GM21381 (cell line): ENCODE measurements at regions not wholly inside any gene's neighbourhood (a gene's known extent, or its start where the extent isn't known, plus 50 kb on each side); places are given as distances from the start of the nearest gene placed in this dataset.
A peak's percentile ranks its signal among the peaks of the same experiment; 100 is the strongest.
"Not testable (repeated sequence)": the region's sequence is repeated elsewhere in the genome, so short reads cannot be mapped to it uniquely, and the experiment has no call there.

Source experiments
- ATAC-seq: cut with Tn5 transposase; IDR thresholded peaks from one replicate; pipeline ENCODE4 v1.9.1; 2021; ENCODE audit warnings: mild to moderate bottlenecking, moderate library complexity; ENCODE audit not compliant: unreplicated experiment

- ATAC-seq = no peak
Measured at GRCh38 chr5:116959843-116960242, 385.2 kb upstream of the SEMA6A start.

- no peak for ATAC-seq
Measured at GRCh38 chr5:116953251-116953930, 378.8 kb upstream of the SEMA6A start.

GRCh38 chr5:116951219-116951618 is 376.6 kb upstream of the SEMA6A start:
- ATAC-seq = no peak

GRCh38 chr5:116947691-116948528 is 373.3 kb upstream of the SEMA6A start:
- peak; percentile 99 for ATAC-seq

- ATAC-seq = not testable (repeated sequence)
Measured at GRCh38 chr5:116945613-116946382, 371.2 kb upstream of the SEMA6A start.

- no peak for ATAC-seq
Measured at GRCh38 chr5:116944183-116944582, 369.6 kb upstream of the SEMA6A start.

GRCh38 chr5:116942622-116943021 is 368.0 kb upstream of the SEMA6A start:
- ATAC-seq = no peak

GRCh38 chr5:116939641-116940040 is 365.0 kb upstream of the SEMA6A start:
- no peak for ATAC-seq

- no peak for ATAC-seq
Measured at GRCh38 chr5:116938488-116938887, 363.9 kb upstream of the SEMA6A start.

GRCh38 chr5:116935561-116936162 is 361.0 kb upstream of the SEMA6A start:
- no peak for ATAC-seq

GRCh38 chr5:116930616-116931015 is 356.0 kb upstream of the SEMA6A start:
- ATAC-seq = no peak

- ATAC-seq = no peak
Measured at GRCh38 chr5:116923344-116923743, 348.7 kb upstream of the SEMA6A start.

- ATAC-seq = peak; percentile 85
Measured at GRCh38 chr5:116922532-116922931, 347.9 kb upstream of the SEMA6A start.

GRCh38 chr5:116914869-116915504 is 340.4 kb upstream of the SEMA6A start:
- ATAC-seq = no peak

- no peak for ATAC-seq
Measured at GRCh38 chr5:116912221-116912620, 337.6 kb upstream of the SEMA6A start.

GRCh38 chr5:116911074-116911473 is 336.5 kb upstream of the SEMA6A start:
- ATAC-seq = no peak

GRCh38 chr5:116908537-116908936 is 333.9 kb upstream of the SEMA6A start:
- peak; percentile 67 for ATAC-seq

- ATAC-seq = no peak
Measured at GRCh38 chr5:116905885-116906284, 331.3 kb upstream of the SEMA6A start.

GRCh38 chr5:116900793-116901192 is 326.2 kb upstream of the SEMA6A start:
- ATAC-seq = no peak

GRCh38 chr5:116898917-116899316 is 324.3 kb upstream of the SEMA6A start:
- ATAC-seq = no peak

GRCh38 chr5:116897291-116897690 is 322.7 kb upstream of the SEMA6A start:
- no peak for ATAC-seq
